Keratinocyte (primary cell): ENCODE measurements at regions not wholly inside any gene's neighbourhood (a gene's known extent, or its start where the extent isn't known, plus 50 kb on each side); places are given as distances from the start of the nearest gene placed in this dataset.

Source experiments
- DNase-seq: peaks from one replicate; pipeline ENCODE4 v3.0.0-alpha.2; 2011; ENCODE audit warnings: low read depth, missing footprints, low spot score
- FAIRE-seq: peaks from 2 replicates; lab custom pipeline; 2011; peaks lifted over from hg19 to GRCh38; lab: Jason Lieb, UNC
- H2AFZ ChIP-seq: 2 replicates; pipeline ENCODE4 v1.6.0; 2012; ENCODE audit warnings: low read length, control low read depth, inconsistent platforms; ENCODE audit not compliant: control insufficient read depth
- H3K27ac ChIP-seq: 2 replicates; pipeline ENCODE4 v1.5.1; 2011; ENCODE audit warnings: low read length; ENCODE audit not compliant: control insufficient read depth, insufficient read depth
- H3K27me3 ChIP-seq: 3 replicates; pipeline ENCODE4 v1.6.0; 2011; ENCODE audit warnings: low read length; ENCODE audit not compliant: control insufficient read depth, insufficient read depth; ENCODE audit errors: extremely low read depth
- H3K36me3 ChIP-seq, 2 experiments: 2 replicates in 1 of 2; 3 replicates in 1 of 2; pipeline ENCODE4 v1.5.1; 2011; ENCODE audit warnings: low read length in 2 of 2, mild to moderate bottlenecking in 1 of 2; ENCODE audit not compliant: control insufficient read depth in 2 of 2, insufficient read depth in 2 of 2; ENCODE audit errors: extremely low read depth in 1 of 2
- H3K4me1 ChIP-seq: 3 replicates; pipeline ENCODE4 v1.5.1; 2011; ENCODE audit warnings: low read length; ENCODE audit not compliant: control insufficient read depth, insufficient read depth; ENCODE audit errors: extremely low read depth
- H3K4me2 ChIP-seq: 3 replicates; pipeline ENCODE4 v1.6.0; 2011; ENCODE audit warnings: low read depth, low read length; ENCODE audit not compliant: control insufficient read depth, insufficient read depth; ENCODE audit errors: extremely low read depth
- H3K4me3 ChIP-seq, 3 experiments: fragments of 200-600 bp in 1 of 3; sonication (generic) in 1 of 3; 2 replicates in 2 of 3; 3 replicates in 1 of 3; pipeline ENCODE4 v1.5.1; 2011 to 2016; ENCODE audit warnings: low read length in 3 of 3, mild to moderate bottlenecking in 3 of 3, control low read depth in 2 of 3, inconsistent platforms in 1 of 3, low read depth in 1 of 3, mixed read lengths in 1 of 3, mixed run types in 1 of 3, moderate library complexity in 1 of 3; ENCODE audit not compliant: control insufficient read depth in 2 of 3, insufficient read depth in 2 of 3; ENCODE audit errors: extremely low read depth in 1 of 3
- H3K79me2 ChIP-seq: 2 replicates; pipeline ENCODE4 v1.6.0; 2012; ENCODE audit warnings: low read length; ENCODE audit not compliant: control insufficient read depth, insufficient read depth
- H3K9ac ChIP-seq: 3 replicates; pipeline ENCODE4 v1.6.0; 2011; ENCODE audit warnings: low read length; ENCODE audit not compliant: control insufficient read depth, insufficient read depth; ENCODE audit errors: extremely low read depth
- H3K9me1 ChIP-seq: 3 replicates; pipeline ENCODE4 v1.6.0; 2011; ENCODE audit warnings: low read length; ENCODE audit not compliant: control insufficient read depth, insufficient read depth; ENCODE audit errors: extremely low read depth
- H3K9me3 ChIP-seq: 2 replicates; pipeline ENCODE4 v1.5.1; 2012; ENCODE audit warnings: low read depth, low read length; ENCODE audit not compliant: control insufficient read depth
- H4K20me1 ChIP-seq: 3 replicates; pipeline ENCODE4 v1.6.0; 2011; ENCODE audit warnings: low read length; ENCODE audit not compliant: control insufficient read depth, insufficient read depth; ENCODE audit errors: extremely low read depth
- CTCF ChIP-seq, 3 experiments: IDR thresholded peaks in 1 of 3; conservative IDR thresholded peaks in 1 of 3; optimal IDR thresholded peaks in 1 of 3; 2 replicates in 2 of 3; 3 replicates in 1 of 3; pipeline versions ENCODE3 to v1.5.1; 2011; ENCODE audit warnings: low read length in 3 of 3, mild to moderate bottlenecking in 3 of 3, moderate library complexity in 2 of 3, control low read depth in 1 of 3, inconsistent platforms in 1 of 3; ENCODE audit not compliant: insufficient read depth in 2 of 3; ENCODE audit errors: extremely low read depth in 1 of 3
- EZH2 ChIP-seq: IDR thresholded peaks from one replicate; pipeline ENCODE4 v1.6.1; 2012; ENCODE audit warnings: inconsistent platforms, mild to moderate bottlenecking, low read length, moderate library complexity
- dilution Hi-C: fragments of 300-500 bp; cut with MboI; formaldehyde crosslinking; loops from one replicate; pipeline ENCODE4 v1.7.0; 2020; ENCODE audit warnings: low sequenced_read_pairs; ENCODE audit not compliant: extremely low pct_ligation_motif_present

- no peaks in the 10 kb centered on the region for H3K36me3 ChIP-seq
- dilution Hi-C loops, result no loop called here
- no peaks in the 10 kb centered on the region for H3K9me3 ChIP-seq
- no peak overlapping the region for H2AFZ ChIP-seq
- no peaks in the 10 kb centered on the region for H3K4me1 ChIP-seq
- H3K79me2 ChIP-seq, result no peaks in the 10 kb centered on the region
- no peak overlapping the region for H3K9ac ChIP-seq
- H3K4me3 ChIP-seq, result no peak overlapping the region
- DNase-seq (no peak), FAIRE-seq (no peak)
- H3K27me3 ChIP-seq, result no peaks in the 10 kb centered on the region
- no peak overlapping the region for H3K27ac ChIP-seq
- H3K4me2 ChIP-seq, result no peak overlapping the region
- H3K9me1 ChIP-seq, result no peaks in the 10 kb centered on the region
- no peaks in the 10 kb centered on the region for H4K20me1 ChIP-seq
- no peak for TF ChIP-seq CTCF (optimal IDR thresholded peaks at IDR 0.05 in 1 of 3, IDR thresholded peaks at IDR 0.05 in 1 of 3, conservative IDR thresholded peaks at IDR 0.05 in 1 of 3; ENCODE audit: extremely low read depth in 1 of 3, insufficient read depth in 2 of 3, low read length in 3 of 3)
- TF ChIP-seq EZH2, result no peak
Measured at GRCh38 chr4:162978398-162978797, 188.3 kb downstream of the NAF1 start.

GRCh38 chr4:162977788-162978187, 188.9 kb downstream of the NAF1 start:
- no peak overlapping the region for H3K4me3 ChIP-seq
- no peaks in the 10 kb centered on the region for H3K79me2 ChIP-seq
- H3K9ac ChIP-seq, result no peak overlapping the region
- no peak for FAIRE-seq
- no peaks in the 10 kb centered on the region for H3K9me3 ChIP-seq
- no peaks in the 10 kb centered on the region for H3K9me1 ChIP-seq
- H3K27me3 ChIP-seq, result no peaks in the 10 kb centered on the region
- no peaks in the 10 kb centered on the region for H3K36me3 ChIP-seq
- dilution Hi-C loops, result no loop called here
- DNase-seq, result no peak
- H4K20me1 ChIP-seq, result no peaks in the 10 kb centered on the region
- no peak overlapping the region for H3K4me2 ChIP-seq
- no peak overlapping the region for H2AFZ ChIP-seq
- H3K27ac ChIP-seq, result no peak overlapping the region
- TF ChIP-seq EZH2 (no peak), CTCF (optimal IDR thresholded peaks at IDR 0.05 in 1 of 3, IDR thresholded peaks at IDR 0.05 in 1 of 3, conservative IDR thresholded peaks at IDR 0.05 in 1 of 3; ENCODE audit: extremely low read depth in 1 of 3, insufficient read depth in 2 of 3, low read length in 3 of 3) (no peak)
- no peaks in the 10 kb centered on the region for H3K4me1 ChIP-seq
